GM19397 (cell line): ENCODE measurements at regions not wholly inside any gene's neighbourhood (a gene's known extent, or its start where the extent isn't known, plus 50 kb on each side); places are given as distances from the start of the nearest gene placed in this dataset.
"Not testable (repeated sequence)": the region's sequence is repeated elsewhere in the genome, so short reads cannot be mapped to it uniquely, and the experiment has no call there.

Experiments used
- ATAC-seq: cut with Tn5 transposase; IDR thresholded peaks from one replicate; pipeline ENCODE4 v1.9.1; 2021; ENCODE audit warnings: mild to moderate bottlenecking, moderate library complexity; ENCODE audit not compliant: unreplicated experiment

DNA sequence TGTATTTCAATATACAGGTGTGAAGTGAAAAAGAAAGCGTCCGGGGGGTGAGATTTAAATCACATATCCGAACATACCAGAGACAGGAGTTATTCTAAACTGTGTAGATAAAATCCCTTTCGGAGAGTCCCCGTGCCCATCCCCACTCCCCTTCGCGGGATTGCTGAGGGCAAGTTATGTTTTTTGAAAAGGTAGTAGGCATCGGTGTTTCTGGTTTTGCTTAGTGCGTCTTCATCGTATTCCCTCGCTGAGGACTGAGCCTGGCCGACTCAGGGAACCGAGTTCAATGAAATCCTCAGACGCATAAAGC lies 583.4 kb downstream of the ZEB2 start:
- no peak for ATAC-seq

DNA sequence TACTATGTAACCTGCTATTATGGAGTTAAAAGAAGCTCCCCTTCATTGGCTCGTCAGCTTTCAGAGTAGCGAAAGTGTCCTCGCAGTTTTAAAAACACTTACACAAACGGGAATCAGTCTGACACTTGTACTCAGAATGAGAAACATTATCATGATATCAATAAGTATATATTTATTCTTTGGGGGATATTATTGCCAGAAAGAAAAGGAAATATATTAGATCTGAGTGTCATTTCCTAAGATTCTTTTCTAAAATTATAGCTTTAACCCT lies 584.5 kb downstream of the ZEB2 start:
- ATAC-seq: no peak

DNA sequence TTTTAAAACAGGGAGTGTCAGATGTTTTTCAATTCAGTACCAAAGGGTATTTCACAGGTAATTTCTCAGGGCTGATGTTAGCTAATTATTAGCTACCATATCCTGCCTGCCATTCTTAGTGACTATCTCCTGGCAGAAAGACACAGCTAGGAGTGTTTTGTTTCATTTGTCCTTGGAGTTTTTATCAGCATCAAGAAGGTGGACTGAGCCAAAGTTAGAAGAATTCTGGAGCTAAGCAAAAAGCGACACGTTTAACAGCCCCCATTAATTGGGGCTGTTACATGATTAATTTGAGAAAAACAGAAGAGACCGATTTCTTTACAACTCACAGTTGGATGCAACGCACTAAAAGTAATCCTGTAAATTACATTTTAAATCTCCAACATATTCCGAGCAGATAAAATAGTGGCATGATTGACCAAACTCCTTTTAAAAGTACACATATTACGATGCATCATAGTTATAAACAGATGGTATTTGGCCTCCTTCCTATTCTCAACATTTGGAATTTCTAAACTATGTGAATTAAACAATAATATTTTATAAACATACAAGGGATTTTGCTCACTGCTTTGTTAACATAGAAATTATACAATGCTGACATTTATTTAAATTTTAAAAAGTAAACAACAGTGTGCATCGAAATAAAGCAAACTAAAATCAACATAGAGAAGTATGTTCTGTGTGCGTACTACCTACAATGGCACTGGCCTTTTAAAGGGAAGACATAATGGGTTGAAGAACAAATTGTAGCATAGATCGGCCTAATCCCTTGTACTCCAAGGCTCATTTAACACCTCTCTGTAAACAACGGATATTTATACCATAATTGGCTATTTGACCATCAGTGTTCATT lies 585.1 kb downstream of the ZEB2 start:
- no peak for ATAC-seq

DNA sequence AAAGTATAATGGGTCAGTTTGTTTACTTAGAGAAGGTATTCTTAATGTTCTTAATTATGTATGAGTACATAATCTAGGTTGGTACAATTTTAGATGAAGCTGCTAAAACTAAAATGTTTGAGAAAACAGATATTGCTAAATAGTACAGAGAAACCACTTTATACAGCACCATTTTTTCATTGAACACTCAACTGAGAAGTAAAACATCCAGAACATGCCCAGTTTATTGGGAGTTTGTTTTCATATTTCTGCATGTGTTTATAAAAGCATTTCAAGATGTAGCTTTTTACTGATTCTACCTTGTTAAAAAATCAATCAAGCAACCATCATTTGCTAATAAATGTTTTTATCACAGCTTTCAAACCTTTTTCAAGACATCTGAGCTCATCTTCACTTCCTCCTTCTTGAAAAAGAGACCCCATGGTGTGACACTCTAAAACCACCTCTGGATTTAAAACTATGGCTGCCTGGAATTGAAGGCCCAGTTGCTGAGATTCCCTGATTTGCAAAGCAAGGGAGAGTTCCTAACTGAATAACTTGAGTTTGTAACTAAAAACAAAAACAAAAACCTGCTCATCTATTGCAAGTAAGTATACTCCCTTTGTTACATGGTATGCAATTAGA lies 585.9 kb downstream of the ZEB2 start:
- no peak for ATAC-seq

DNA sequence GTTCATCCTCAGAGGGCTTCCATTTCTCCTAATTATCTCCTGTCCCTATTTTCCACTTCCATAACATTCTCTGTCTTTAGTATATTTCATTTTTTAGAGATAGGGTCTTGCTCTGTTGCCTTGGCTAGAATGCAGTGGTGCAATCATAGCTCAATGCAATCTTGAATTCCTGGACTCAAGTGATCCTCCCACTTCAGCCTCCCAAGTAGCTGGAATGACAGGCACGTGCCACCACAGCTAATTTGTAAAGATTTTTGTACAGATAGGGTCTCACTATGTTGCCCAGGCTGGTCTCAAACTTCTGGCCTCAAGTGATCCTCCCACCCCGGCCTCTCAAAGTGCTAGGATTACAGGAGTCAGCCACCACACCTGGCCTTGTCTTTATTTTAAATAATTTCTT lies 589.0 kb downstream of the ZEB2 start:
- no peak for ATAC-seq

DNA sequence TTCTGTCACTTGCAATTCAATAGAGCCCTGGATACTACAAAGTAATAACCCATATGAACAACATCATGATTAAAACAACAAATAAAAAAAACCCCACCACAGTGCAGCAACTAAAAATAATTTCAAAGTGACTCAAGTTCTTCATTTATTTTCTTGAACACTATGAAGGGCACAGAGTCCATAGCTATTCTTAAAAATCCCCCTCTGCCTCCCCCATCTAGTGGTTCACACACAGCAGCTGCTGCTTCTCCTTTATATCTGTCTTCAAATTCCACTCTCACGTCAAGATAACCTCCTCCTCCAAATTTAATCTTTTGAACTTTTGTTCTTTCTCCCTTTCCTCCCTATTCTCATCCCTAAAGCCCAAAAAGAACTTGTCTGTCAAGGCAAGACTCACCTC lies 591.3 kb downstream of the ZEB2 start:
- ATAC-seq: no peak

DNA sequence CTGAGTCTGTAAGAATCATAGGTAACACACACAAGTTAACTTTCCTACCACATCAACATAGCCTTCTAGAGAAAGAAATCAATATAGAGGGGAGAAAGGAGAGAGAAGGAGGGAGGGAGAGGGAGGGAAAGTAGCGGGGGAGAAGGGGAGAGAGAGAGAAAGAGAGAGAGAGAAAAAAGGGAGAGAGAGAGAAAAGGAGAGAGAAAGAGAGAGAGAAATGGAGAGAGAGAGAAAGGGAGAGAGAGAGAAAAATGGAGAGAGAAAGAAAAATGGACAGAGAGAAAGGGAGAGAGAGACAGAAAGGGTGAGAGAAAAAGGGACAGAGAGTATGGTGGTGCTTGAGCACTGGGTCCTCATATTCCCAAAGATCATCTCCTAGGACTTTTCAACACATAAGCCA lies 591.7 kb downstream of the ZEB2 start:
- no peak for ATAC-seq

DNA sequence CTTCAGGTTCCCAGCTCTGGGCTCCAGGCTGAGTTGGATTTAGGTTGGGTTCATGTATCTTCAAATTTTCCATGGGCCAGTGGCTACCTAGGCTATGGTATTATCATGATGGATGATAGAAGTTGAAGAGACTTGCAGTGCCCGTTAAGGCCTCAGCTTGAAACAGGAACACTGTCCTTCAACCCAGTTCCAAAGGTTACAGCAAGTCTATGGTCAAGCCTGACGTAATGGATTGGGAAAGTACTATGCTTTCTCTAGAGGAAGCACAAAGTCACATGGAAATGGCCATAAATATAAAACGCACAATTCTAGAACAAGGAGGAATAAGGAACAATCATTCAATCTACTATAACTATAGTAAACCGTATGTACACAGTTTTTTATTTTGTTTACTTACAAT lies 593.2 kb downstream of the ZEB2 start:
- no peak for ATAC-seq

DNA sequence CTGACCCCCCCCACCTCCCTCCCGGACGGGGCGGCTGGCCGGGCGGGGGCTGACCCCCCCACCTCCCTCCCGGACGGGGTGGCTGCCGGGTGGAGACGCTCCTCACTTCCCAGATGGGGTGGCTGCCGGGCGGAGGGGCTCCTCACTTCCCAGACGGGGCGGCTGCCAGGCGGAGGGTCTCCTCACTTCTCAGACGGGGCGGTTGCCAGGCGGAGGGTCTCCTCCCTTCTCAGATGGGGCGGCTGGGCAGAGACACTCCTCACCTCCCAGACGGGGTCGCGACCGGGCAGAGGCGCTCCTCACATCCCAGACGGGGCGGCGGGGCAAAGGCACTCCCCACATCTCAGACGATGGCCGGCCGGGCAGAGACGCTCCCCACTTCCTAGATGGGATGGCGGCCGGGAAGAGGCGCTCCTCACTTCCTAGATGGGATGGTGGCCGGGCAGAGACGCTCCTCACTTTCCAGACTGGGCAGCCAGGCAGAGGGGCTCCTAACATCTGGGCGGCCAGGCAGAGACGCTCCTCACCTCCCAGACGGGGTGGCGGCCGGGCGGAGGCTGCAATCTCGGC lies 597.6 kb downstream of the ZEB2 start:
- ATAC-seq: not testable (repeated sequence)

DNA sequence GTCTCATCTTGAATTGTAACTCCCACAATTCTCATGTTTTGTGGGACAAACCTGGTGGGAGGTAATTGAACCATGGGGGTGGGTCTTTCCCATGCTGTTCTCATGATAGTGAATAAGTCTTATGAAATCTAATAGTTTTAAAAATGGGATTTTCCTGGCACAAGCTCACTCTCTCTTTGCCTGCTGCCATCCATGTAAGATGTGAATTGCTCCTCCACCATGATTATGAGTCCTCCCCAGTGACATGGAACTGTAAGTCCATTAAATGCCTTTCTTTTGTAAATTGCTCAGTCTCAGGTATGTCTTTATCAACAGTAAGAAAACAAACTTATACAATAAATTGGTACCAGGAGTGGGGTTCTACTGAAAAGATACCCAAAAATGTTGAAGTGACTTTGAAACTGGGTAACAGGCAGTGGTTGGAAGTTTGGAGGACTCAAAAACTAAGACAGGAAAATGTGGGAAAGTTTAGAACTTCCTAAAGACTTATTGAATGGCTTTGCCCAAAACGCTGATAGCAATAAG lies 601.4 kb downstream of the ZEB2 start:
- ATAC-seq: no peak

DNA sequence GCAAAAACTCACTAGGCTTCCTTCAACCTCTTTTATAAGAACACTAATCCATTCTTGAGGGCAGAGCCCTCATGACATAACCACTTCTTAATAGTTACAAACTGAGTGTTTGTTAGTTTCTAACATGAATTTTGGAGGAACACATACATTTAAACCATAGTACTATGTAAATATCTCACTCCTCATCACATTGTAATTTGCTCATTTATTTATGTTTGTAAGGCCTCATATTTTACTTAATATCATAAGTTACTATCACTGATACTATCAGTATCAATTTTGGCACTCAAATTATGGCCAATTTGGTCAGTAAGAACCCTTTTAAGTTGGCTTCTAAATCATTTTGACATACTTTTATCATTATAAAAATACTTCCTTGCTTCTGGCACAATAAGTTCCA lies 603.1 kb downstream of the ZEB2 start:
- ATAC-seq: no peak

DNA sequence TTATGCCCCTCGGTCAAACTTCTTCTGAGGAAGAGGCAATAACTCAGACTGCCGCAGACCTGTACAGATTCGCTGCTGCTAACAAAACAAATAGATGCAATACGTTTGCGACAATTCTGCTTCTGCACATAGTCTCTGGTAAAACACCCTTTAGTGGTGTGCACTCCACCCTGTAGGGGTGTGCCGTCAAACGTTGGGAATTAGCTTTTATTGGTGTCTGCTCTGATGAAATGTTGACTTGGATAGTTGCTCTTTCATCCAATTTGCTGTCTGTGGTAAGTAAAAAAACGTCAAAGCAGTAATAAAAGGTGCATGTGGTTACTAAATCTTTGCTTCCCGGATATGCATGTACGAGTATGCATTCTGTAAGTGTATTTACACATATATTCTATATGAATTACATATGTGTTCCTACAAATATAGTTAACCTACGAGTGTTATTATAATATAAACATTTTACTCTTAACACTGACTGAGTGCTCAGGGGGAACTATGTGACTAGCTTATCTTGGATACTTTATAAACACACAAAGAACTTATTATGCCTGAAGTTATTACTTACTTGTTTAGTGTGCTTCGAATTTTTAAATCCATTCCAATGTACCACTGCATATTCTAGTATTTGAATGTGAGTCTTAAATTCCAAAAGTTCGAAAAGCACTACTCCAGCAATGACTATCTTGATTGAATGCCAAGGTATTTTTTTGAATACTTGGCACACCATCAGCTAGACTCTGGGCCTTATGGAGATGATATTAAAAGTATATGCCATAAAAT lies 610.2 kb downstream of the ZEB2 start:
- ATAC-seq: no peak

DNA sequence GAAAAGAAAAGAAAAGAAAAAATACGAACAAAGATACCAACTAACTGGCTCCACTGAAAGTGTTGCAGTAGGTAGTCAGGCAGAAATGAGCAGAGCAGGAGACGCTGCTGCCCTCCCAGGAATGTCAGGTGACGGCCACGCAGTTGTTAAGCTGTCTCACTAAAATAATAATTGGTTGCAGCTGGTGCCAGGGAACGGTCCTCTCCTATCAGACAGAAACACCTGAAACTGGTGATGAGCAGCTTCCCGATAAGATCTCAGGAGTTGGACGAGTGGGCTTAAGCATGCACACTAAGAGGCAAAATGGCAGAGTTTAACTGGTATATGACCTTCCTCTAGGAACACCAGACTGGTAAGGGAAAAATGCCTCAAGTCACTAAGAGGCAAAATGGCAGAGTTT lies 611.1 kb downstream of the ZEB2 start:
- ATAC-seq: no peak

DNA sequence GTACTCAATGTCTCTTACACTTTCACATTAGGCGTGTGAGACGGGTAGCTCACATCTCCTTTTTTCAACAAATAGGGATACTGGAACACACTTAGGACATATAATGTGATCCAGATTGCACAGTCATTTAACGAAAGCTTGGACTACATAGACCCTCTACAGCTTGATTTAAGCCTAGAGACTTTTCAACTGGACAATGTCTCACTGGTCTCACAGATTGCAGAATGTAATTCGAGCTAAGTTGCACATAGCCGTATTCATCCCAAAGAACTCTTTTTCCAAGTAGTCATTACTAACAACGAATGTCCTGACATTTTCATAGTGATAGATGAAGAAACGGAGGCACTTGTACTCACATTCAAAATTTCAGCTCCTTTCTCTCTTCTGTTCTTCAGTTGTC lies 612.1 kb downstream of the ZEB2 start:
- no peak for ATAC-seq

DNA sequence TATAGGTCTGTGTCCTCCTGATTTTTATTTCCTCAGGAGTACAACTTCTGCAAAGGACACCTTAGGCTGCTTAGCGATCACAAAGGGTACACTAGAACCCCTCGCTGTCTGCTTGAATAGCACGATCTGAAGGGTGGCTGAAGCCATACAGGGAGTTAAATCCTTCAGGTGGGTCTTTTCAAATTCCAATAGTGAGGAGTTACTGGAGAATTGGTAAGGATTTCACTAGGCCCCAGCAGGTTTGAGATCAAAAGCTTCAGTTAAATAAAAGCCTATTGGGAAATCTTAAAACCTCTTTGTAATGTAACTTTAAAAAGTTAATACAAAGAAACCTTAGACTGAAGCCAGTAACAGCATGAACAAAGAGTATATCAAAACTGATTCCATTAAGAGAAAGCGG lies 613.1 kb downstream of the ZEB2 start:
- no peak for ATAC-seq

DNA sequence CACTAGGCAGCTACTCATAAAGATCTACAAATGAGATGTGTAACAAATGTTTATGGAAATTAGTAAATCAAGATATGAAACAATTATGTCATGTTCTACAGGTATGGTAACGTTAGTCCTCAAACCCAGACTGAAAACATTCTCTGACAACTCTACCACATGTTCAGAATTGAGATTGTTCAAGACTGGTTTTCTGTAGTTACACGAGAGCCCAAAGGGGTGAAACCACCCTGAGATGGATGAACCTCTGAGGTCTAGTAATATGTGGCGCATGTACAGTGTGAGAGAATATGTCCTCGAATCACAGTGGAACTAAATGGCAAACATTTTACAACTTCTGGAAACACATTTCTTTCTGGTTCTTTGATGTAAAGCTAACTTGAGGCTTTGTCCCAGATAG lies 614.3 kb downstream of the ZEB2 start:
- ATAC-seq: no peak

DNA sequence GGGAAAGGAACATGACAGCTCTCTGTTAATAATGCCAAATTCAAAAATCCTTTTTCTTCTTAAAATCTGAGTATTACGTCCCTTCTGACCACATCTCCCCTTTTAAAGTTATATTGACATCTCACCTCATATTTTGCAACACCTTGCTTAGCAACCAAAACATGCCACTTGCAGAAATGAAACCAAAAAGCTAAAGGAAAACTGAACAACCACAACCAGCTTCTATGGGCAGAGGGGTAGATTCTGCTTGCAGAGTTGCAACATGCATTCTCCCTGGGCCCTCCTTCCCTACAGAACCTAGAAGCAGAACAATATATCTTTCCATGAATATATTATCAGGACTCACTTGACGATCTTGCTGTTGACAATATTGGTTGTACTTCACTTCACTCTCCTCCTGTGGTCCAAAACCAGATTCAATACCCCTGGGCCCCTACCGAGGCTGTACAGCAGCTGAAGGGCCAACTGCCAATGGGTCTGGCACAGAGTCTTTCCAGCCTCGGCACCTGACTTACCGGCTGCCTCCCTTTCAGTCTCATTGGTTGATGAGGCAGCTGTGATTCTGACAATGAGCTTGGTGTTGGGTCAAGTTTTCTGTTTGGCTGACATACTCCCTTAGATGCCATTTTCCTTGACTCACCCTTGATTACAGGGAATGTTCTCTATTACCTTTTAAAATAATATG lies 616.6 kb downstream of the ZEB2 start:
- no peak for ATAC-seq

DNA sequence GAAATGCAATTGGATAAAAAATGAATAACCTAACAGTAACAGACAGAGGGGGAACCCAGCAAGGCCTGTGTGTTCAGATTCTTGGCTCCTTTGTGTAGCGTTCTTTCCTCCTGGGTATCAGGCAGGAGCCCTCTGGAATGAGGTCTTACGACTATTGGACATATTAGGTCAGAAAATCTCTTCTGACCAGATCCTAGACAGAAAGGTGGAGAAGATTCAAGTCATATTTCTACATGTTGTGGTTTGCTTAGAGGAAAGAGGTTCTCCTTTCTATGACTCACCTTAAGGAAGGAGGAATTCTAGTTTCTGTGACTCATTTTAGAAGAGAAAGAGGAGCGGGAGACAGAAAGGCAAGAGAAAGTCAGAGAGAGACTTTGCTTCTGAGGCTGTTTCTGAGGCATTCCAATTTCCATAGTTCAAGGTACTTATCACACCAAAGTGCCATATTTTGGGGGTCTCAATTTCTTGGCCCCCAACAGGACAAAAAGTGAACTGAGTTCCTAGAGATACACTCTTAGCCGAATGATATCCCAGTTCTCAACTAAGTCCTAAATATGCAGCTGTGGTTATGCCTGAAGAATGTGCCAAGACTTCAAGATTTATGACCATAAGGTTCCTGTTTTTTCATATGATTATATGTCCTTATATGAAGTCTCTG lies 618.6 kb downstream of the ZEB2 start:
- ATAC-seq: no peak

DNA sequence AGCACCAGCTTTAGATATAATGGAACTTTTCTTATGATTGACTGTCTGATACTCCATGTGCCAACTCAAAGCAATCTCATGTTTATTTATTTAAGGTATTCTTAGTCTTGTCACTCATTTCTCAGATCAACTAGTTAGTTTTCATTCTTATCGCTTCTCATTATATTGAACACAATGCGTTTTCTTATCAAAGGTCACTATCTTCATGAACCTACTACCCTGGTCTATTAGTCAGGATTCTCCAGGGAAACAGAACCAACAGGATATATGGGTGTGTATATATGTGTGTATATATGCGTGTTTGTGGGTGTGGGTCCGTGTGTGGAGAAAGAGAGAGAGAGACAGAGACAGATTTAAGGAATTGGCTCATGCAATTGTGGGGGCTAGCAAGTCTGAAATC lies 619.9 kb downstream of the ZEB2 start:
- no peak for ATAC-seq

DNA sequence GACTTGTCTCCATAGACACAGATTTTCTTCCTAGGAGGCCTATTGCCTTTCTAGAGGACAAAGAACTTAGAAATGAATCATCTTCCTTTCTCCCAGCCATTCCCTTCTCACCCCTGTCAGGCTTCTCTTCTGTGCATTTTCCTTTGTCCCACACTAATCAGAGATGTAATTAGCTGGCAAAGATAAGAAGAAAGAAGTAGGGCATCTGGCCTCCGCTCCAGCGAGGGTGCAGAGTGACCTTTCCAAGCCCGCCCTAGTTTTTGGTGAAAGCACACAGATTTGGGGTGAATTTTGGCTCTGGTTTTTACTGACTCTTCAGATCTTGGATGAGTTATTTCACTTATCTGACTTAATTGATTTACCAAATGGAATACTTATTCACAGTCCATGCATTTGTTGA lies 626.5 kb downstream of the ZEB2 start:
- no peak for ATAC-seq

DNA sequence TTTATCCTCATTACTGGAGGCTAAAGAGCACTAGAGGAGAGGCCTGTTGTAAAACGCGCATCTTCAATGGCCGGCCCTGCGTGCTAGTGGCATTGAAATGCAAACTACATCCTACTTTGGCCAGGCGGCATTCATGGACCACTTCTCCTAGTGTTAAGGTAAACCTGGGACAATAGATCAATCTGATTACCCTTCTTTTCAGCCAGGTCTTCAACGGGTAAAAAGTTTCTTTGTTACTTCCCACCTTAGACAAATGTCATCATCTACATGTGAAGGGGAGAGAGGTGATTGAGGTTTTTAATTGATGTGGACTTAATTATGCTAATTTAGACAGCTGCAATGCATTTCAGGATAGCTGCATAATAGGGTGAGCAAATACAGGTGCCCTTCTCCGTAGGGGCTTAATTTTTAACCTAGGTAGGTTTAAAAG lies 628.0 kb downstream of the ZEB2 start:
- no peak for ATAC-seq
